Pancreas (tissue), 10 donors: ENCODE measurements at regions not wholly inside any gene's neighbourhood (a gene's known extent, or its start where the extent isn't known, plus 50 kb on each side); places are given as distances from the start of the nearest gene placed in this dataset.

Source experiments
- ATAC-seq, 4 donors: fragments of 200-7000 bp; cut with Tn5 transposase; one replicate each; pipeline versions ENCODE4 v1.8.0 to v1.9.1; 2020; ENCODE audit warnings: mild to moderate bottlenecking in 4 of 4, moderate library complexity in 4 of 4
- DNase-seq, 6 donors: peaks; one replicate each; pipeline ENCODE4 v3.0.0-alpha.2; 2020
- FAIRE-seq: peaks from 2 replicates; lab custom pipeline; 2012; peaks lifted over from hg19 to GRCh38; lab: Jason Lieb, UNC
- H3K27ac ChIP-seq, 4 donors: fragments of 200-600 bp; sonication (generic); 1 replicate in 3 of 4; 2 replicates in 1 of 4; pipeline versions ENCODE4 v1.5.0 to v1.8.0; 2020
- H3K27me3 ChIP-seq, 4 donors: fragments of 200-600 bp; one replicate each; pipeline ENCODE4 v1.8.0; 2021
- H3K36me3 ChIP-seq, 3 donors: fragments of 200-600 bp; sonication (generic) in 1 of 3; one replicate each; pipeline versions ENCODE4 v1.5.0 to v1.8.0; 2020 to 2021
- H3K4me1 ChIP-seq, 3 donors: fragments of 200-600 bp; one replicate each; pipeline ENCODE4 v1.8.0; 2021
- H3K4me3 ChIP-seq, 4 donors: fragments of 200-600 bp; sonication (generic) in 2 of 4; one replicate each; pipeline versions ENCODE4 v1.5.0 to v1.8.0; 2020 to 2021
- H3K9me3 ChIP-seq, 4 donors: fragments of 200-600 bp; one replicate each; pipeline ENCODE4 v1.8.0; 2021
- CTCF ChIP-seq, 4 donors: fragments of 200-600 bp; sonication (generic) in 3 of 4; IDR thresholded peaks; one replicate each; pipeline versions ENCODE4 v1.5.0 to v1.8.0; 2021; ENCODE audit warnings: antibody characterized with exemption in 4 of 4
- WGBS, 2 donors: extraction: QIAGEN DNeasy Blood & Tissue Kit; methylation state at CpG; one replicate each; pipeline ENCODE4 v1.1.7; 2013; 5-methylcytosine and 5-hydroxymethylcytosine counted together
- intact Hi-C, 3 donors: fragments of 100-400 bp; cut with DNase I; formaldehyde crosslinking; loops; one replicate each; pipeline versions ENCODE4 v1.11.1 to v1.14.2; 2022
- donor health status: healthy with polysubstance abuse.
- donor health status: DM: no; HTN: no; CAD: no; lungs with moderate emphysema.
- donor health status: DM: no; HTN: no; CAD: no.
- donor health status: control.
- donor health status: control.
- donor health status: Bipolar disorder and iron deficiency.
- donor health status: DM: yes; HTN: yes; CAD: no.
- donor health status: DM: no; HTN: no; CAD: no.
- donor health status: DM: no; HTN: no; CAD: no.
- donor health status: DM: yes; HTN: yes; CAD: no.

DNA sequence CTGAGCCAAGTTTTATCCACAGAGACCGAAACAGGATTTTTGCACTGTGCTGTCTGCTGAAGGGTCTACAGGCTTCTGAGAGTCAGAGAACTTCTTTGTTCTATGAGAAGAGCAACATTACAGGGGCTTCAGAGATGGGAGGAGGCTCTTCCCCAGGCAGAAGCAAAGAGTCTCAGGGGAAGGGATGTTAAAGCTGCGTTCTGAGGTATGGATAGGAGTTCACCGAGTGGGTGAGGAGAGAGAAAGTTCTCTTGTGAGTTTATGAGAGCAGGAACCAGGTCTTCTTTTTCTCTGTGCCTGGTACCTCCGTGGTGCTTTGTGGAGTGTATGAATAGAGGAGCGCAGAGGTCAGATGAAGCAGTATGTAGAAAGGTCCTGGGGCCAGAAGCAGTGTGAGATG is 155.1 kb downstream of the PDGFRA start:
- no peak for ATAC-seq
- Histone ChIP-seq H3K9me3 (no peaks in the 10 kb centered on the region), H3K4me3 (no peak overlapping the region), H3K36me3 (no peaks in the 10 kb centered on the region), H3K27ac (no peak overlapping the region), H3K4me1 (no peaks in the 10 kb centered on the region), H3K27me3 (no peaks in the 10 kb centered on the region)
- intact Hi-C loops: no loop called here
- WGBS, 2 donors: 61 to 72% methylated on average over 5 of the region's 5 CpGs
- FAIRE-seq: no peak
- no peak for TF ChIP-seq CTCF (IDR thresholded peaks at IDR 0.05)
- DNase-seq: no peak

GRCh38 chr4:54384563-54384962 is 155.5 kb downstream of the PDGFRA start:
- ATAC-seq: peak in 1 of 4 donors; percentile 47

GRCh38 chr4:54386042-54386669 is 157.1 kb downstream of the PDGFRA start:
- Histone ChIP-seq H3K36me3 (no peaks in the 10 kb centered on the region), H3K27ac (no peak overlapping the region), H3K27me3 (no peaks in the 10 kb centered on the region), H3K4me1 (no peaks in the 10 kb centered on the region), H3K9me3 (no peaks in the 10 kb centered on the region), H3K4me3 (no peak overlapping the region)
- WGBS, 2 donors: 50 to 60% methylated on average over 10 of the region's 10 CpGs
- TF ChIP-seq CTCF (IDR thresholded peaks at IDR 0.05): no peak
- FAIRE-seq (no peak), ATAC-seq (no peak), DNase-seq (no peak)
- intact Hi-C loops: no loop called here

More at GRCh38 chr4:54384563-54384962, 155.5 kb downstream of the PDGFRA start:
- no peak for TF ChIP-seq CTCF (IDR thresholded peaks at IDR 0.05)
- no peaks in the 10 kb centered on the region for H3K27me3 ChIP-seq
- no peaks in the 10 kb centered on the region for H3K36me3 ChIP-seq
- 21 to 34% methylated on average over 6 of the region's 6 CpGs for WGBS, 2 donors
- intact Hi-C loops: no loop called here
- H3K9me3 ChIP-seq: no peaks in the 10 kb centered on the region
- no peaks in the 10 kb centered on the region for H3K4me1 ChIP-seq
- DNase-seq (no peak), FAIRE-seq (no peak)
- no peak overlapping the region for H3K27ac ChIP-seq
- no peak overlapping the region for H3K4me3 ChIP-seq

GRCh38 chr4:54386693-54387092 is 157.6 kb downstream of the PDGFRA start:
- Histone ChIP-seq H3K4me3 (no peak overlapping the region), H3K27me3 (no peaks in the 10 kb centered on the region), H3K9me3 (no peaks in the 10 kb centered on the region), H3K27ac (no peak overlapping the region), H3K36me3 (no peaks in the 10 kb centered on the region), H3K4me1 (no peaks in the 10 kb centered on the region)
- intact Hi-C loops: no loop called here
- no peak for TF ChIP-seq CTCF (IDR thresholded peaks at IDR 0.05)
- DNase-seq: no peak
- no peak for FAIRE-seq
- ATAC-seq: no peak
- 81 to 90% methylated on average over 1 of the region's 1 CpG for WGBS, 2 donors

DNA sequence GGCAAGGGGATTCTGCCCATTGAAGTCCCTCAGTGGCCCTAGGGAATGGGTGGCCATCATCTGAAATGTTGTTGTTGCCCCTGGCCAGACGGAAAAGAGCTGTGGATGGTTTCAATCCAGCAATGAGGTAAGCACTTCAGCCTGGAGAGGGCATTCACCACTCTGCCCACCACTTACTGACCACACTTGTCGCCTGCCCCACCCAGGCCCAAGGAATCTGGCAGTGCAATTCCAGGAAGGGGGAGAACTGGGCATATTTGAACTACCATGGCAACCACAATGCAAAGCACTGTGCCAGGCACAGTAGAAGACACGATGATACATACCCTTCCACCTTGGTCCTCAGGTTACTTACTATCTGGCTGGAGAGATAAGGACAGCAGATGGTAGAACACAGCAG is 161.6 kb downstream of the PDGFRA start:
- Histone ChIP-seq H3K4me3 (no peak overlapping the region), H3K4me1 (no peaks in the 10 kb centered on the region), H3K27ac (no peak overlapping the region), H3K27me3 (no peaks in the 10 kb centered on the region), H3K9me3 (no peaks in the 10 kb centered on the region), H3K36me3 (no peaks in the 10 kb centered on the region)
- TF ChIP-seq CTCF (IDR thresholded peaks at IDR 0.05): no peak
- no peak for ATAC-seq
- intact Hi-C loops: no loop called here
- DNase-seq: no peak
- 43 to 49% methylated on average over 3 of the region's 3 CpGs for WGBS, 2 donors
- no peak for FAIRE-seq
